K562 (cell line): ENCODE measurements at regions not wholly inside any gene's neighbourhood (a gene's known extent, or its start where the extent isn't known, plus 50 kb on each side); places are given as distances from the start of the nearest gene placed in this dataset.

Source experiments
- ESRRB ChIP-seq: fragments of 250-450 bp; sonication (Bioruptor Pico); IDR thresholded peaks from 2 replicates; pipeline ENCODE4 v1.5.0; 2020; ENCODE audit warnings: mild to moderate bottlenecking, moderate library complexity, borderline replicate concordance
- HDAC8 ChIP-seq: fragments of 450-650 bp; IDR thresholded peaks from 2 replicates; pipeline ENCODE4 v1.6.1; 2016; ENCODE audit warnings: mild to moderate bottlenecking, missing genetic modification characterization, moderate library complexity, missing compliant biosample characterization
- HMG20A ChIP-seq: fragments of 450-650 bp; formaldehyde crosslinking; conservative IDR thresholded peaks from 2 replicates; pipeline ENCODE4 v1.4.0; 2020; ENCODE audit warnings: mild to moderate bottlenecking, mixed read lengths
- KAT7 ChIP-seq: sonication (generic); formaldehyde crosslinking; IDR thresholded peaks from 2 replicates; pipeline ENCODE4 v1.8.0; 2022; ENCODE audit warnings: missing genetic modification reagents, mild to moderate bottlenecking, borderline replicate concordance
- KLF6 ChIP-seq: fragments of 250-450 bp; sonication (Bioruptor Pico); IDR thresholded peaks from 2 replicates; pipeline ENCODE4 v1.4.0; 2020; ENCODE audit warnings: mild to moderate bottlenecking, moderate library complexity, borderline replicate concordance
- MGA ChIP-seq: fragments of 450-650 bp; IDR thresholded peaks from 2 replicates; pipeline ENCODE4 v1.6.1; 2016; ENCODE audit warnings: mild to moderate bottlenecking, moderate library complexity
- NEUROD1 ChIP-seq: fragments of 150-350 bp; IDR thresholded peaks from 2 replicates; pipeline ENCODE4 v1.6.1; 2014; ENCODE audit warnings: borderline replicate concordance, low read length, low read depth; ENCODE audit not compliant: partially characterized antibody
- RBM22 ChIP-seq: fragments of 200-400 bp; formaldehyde crosslinking; IDR thresholded peaks from 2 replicates; pipeline ENCODE4 v1.6.1; 2018; ENCODE audit warnings: low read length, low read depth; ENCODE audit not compliant: poor library complexity, severe bottlenecking
- ZNF124 ChIP-seq: sonication (generic); formaldehyde crosslinking; IDR thresholded peaks from 2 replicates; pipeline ENCODE4 v1.8.1; 2022; ENCODE audit warnings: missing genetic modification reagents
- ZNF586 ChIP-seq: fragments of 450-650 bp; formaldehyde crosslinking; conservative IDR thresholded peaks from 2 replicates; pipeline ENCODE4 v1.4.0; 2020; ENCODE audit warnings: mild to moderate bottlenecking, moderate library complexity

GRCh38 chr20:53750827-53751619, 157.4 kb upstream of the ZNF217 start (continued):
- TF ChIP-seq MGA = peak; percentile 53; the same call in 1 of the 2 replicates
- TF ChIP-seq ZNF586 = no peak
- peak; percentile 78 for TF ChIP-seq NEUROD1
- TF ChIP-seq HDAC8 (tag) = no peak
- TF ChIP-seq ZNF124 (CRISPR knock-in tag) = no peak
- no peak for TF ChIP-seq ESRRB (CRISPR knock-in tag)
- TF ChIP-seq KLF6 (CRISPR knock-in tag) = no peak
- no peak for TF ChIP-seq HMG20A (CRISPR knock-in tag)
- TF ChIP-seq RBM22 = no peak
- TF ChIP-seq KAT7 (CRISPR knock-in tag) = peak; percentile 65; the same call in 1 of the 2 replicates
